ENCODE measurements at regions not wholly inside any gene's neighbourhood (a gene's known extent, or its start where the extent isn't known, plus 50 kb on each side); places are given as distances from the start of the nearest gene placed in this dataset.
"Not testable (repeated sequence)": the region's sequence is repeated elsewhere in the genome, so short reads cannot be mapped to it uniquely, and the experiment has no call there.

GRCh38 chr14:65991104-65991503 lies 495.1 kb upstream of the CCDC196 start:
- Histone ChIP-seq H3K27me3 (ENCODE audit: insufficient read depth, low read length) (no peaks in the 10 kb centered on the region), H3K36me3 (ENCODE audit: insufficient read depth, low read length) (no peaks in the 10 kb centered on the region), H3K4me3 (ENCODE audit: low read depth, low read length) (no peak overlapping the region), H3K27ac (ENCODE audit: low read depth, low read length) (no peak overlapping the region), H2AFZ (ENCODE audit: low read length, unreplicated experiment) (no peak overlapping the region), H3K4me1 (ENCODE audit: control insufficient read depth, insufficient read depth, low read length, unreplicated experiment) (no peaks in the 10 kb centered on the region), H3K79me2 (ENCODE audit: control insufficient read depth, insufficient read depth, low read length, unreplicated experiment) (no peaks in the 10 kb centered on the region)

GRCh38 chr14:65991935-65992334 lies 494.2 kb upstream of the CCDC196 start:
- H3K36me3 ChIP-seq (ENCODE audit: insufficient read depth, low read length); H3K27ac ChIP-seq (ENCODE audit: low read depth, low read length); H3K27me3 ChIP-seq (ENCODE audit: insufficient read depth, low read length); H2AFZ ChIP-seq (ENCODE audit: low read length, unreplicated experiment); H3K4me3 ChIP-seq (ENCODE audit: low read depth, low read length); H3K79me2 ChIP-seq (ENCODE audit: control insufficient read depth, insufficient read depth, low read length, unreplicated experiment); H3K4me1 ChIP-seq (ENCODE audit: control insufficient read depth, insufficient read depth, low read length, unreplicated experiment): not testable (repeated sequence)

- Histone ChIP-seq H3K4me3 (ENCODE audit: low read depth, low read length) (no peak overlapping the region), H3K4me1 (ENCODE audit: control insufficient read depth, insufficient read depth, low read length, unreplicated experiment) (no peaks in the 10 kb centered on the region), H3K79me2 (ENCODE audit: control insufficient read depth, insufficient read depth, low read length, unreplicated experiment) (no peaks in the 10 kb centered on the region), H3K36me3 (ENCODE audit: insufficient read depth, low read length) (no peaks in the 10 kb centered on the region), H3K27ac (ENCODE audit: low read depth, low read length) (no peak overlapping the region), H3K27me3 (ENCODE audit: insufficient read depth, low read length) (no peaks in the 10 kb centered on the region), H2AFZ (ENCODE audit: low read length, unreplicated experiment) (no peak overlapping the region)
Measured at GRCh38 chr14:65993103-65993502, 493.1 kb upstream of the CCDC196 start.

- Histone ChIP-seq H3K4me1 (ENCODE audit: control insufficient read depth, insufficient read depth, low read length, unreplicated experiment) (no peaks in the 10 kb centered on the region), H3K79me2 (ENCODE audit: control insufficient read depth, insufficient read depth, low read length, unreplicated experiment) (no peaks in the 10 kb centered on the region), H3K4me3 (ENCODE audit: low read depth, low read length) (no peak overlapping the region), H3K36me3 (ENCODE audit: insufficient read depth, low read length) (no peaks in the 10 kb centered on the region), H3K27me3 (ENCODE audit: insufficient read depth, low read length) (no peaks in the 10 kb centered on the region), H3K27ac (ENCODE audit: low read depth, low read length) (no peak overlapping the region), H2AFZ (ENCODE audit: low read length, unreplicated experiment) (no peak overlapping the region)
Measured at GRCh38 chr14:65993996-65994395, 492.2 kb upstream of the CCDC196 start.

- Histone ChIP-seq H3K79me2 (ENCODE audit: control insufficient read depth, insufficient read depth, low read length, unreplicated experiment) (no peaks in the 10 kb centered on the region), H3K4me3 (ENCODE audit: low read depth, low read length) (no peak overlapping the region), H2AFZ (ENCODE audit: low read length, unreplicated experiment) (no peak overlapping the region), H3K27me3 (ENCODE audit: insufficient read depth, low read length) (peaks cover 5% of the 10 kb centered on the region; the same call in 1 of the 2 replicates), H3K36me3 (ENCODE audit: insufficient read depth, low read length) (no peaks in the 10 kb centered on the region), H3K4me1 (ENCODE audit: control insufficient read depth, insufficient read depth, low read length, unreplicated experiment) (no peaks in the 10 kb centered on the region), H3K27ac (ENCODE audit: low read depth, low read length) (no peak overlapping the region)
Measured at GRCh38 chr14:65997347-65997746, 488.8 kb upstream of the CCDC196 start.

- H3K27ac ChIP-seq (ENCODE audit: low read depth, low read length): no peak overlapping the region
- no peaks in the 10 kb centered on the region for H3K4me1 ChIP-seq (ENCODE audit: control insufficient read depth, insufficient read depth, low read length, unreplicated experiment)
- no peaks in the 10 kb centered on the region for H3K79me2 ChIP-seq (ENCODE audit: control insufficient read depth, insufficient read depth, low read length, unreplicated experiment)
- H2AFZ ChIP-seq (ENCODE audit: low read length, unreplicated experiment): no peak overlapping the region
- H3K27me3 ChIP-seq (ENCODE audit: insufficient read depth, low read length): peaks cover 5% of the 10 kb centered on the region; the same call in 1 of the 2 replicates
- no peaks in the 10 kb centered on the region for H3K36me3 ChIP-seq (ENCODE audit: insufficient read depth, low read length)
- no peak overlapping the region for H3K4me3 ChIP-seq (ENCODE audit: low read depth, low read length)
Measured at GRCh38 chr14:65999865-66000264, 486.3 kb upstream of the CCDC196 start.

- no peak overlapping the region for H3K27ac ChIP-seq (ENCODE audit: low read depth, low read length)
- H3K4me3 ChIP-seq (ENCODE audit: low read depth, low read length): no peak overlapping the region
- peaks cover 5% of the 10 kb centered on the region; the same call in 1 of the 2 replicates for H3K27me3 ChIP-seq (ENCODE audit: insufficient read depth, low read length)
- no peaks in the 10 kb centered on the region for H3K79me2 ChIP-seq (ENCODE audit: control insufficient read depth, insufficient read depth, low read length, unreplicated experiment)
- no peaks in the 10 kb centered on the region for H3K36me3 ChIP-seq (ENCODE audit: insufficient read depth, low read length)
- H2AFZ ChIP-seq (ENCODE audit: low read length, unreplicated experiment): no peak overlapping the region
- H3K4me1 ChIP-seq (ENCODE audit: control insufficient read depth, insufficient read depth, low read length, unreplicated experiment): no peaks in the 10 kb centered on the region
Measured at GRCh38 chr14:66000766-66001165, 485.4 kb upstream of the CCDC196 start.

GRCh38 chr14:66001356-66001755 lies 484.8 kb upstream of the CCDC196 start:
- Histone ChIP-seq H3K36me3 (ENCODE audit: insufficient read depth, low read length) (no peaks in the 10 kb centered on the region), H3K4me1 (ENCODE audit: control insufficient read depth, insufficient read depth, low read length, unreplicated experiment) (no peaks in the 10 kb centered on the region), H3K27ac (ENCODE audit: low read depth, low read length) (no peak overlapping the region), H3K4me3 (ENCODE audit: low read depth, low read length) (no peak overlapping the region), H2AFZ (ENCODE audit: low read length, unreplicated experiment) (no peak overlapping the region), H3K79me2 (ENCODE audit: control insufficient read depth, insufficient read depth, low read length, unreplicated experiment) (no peaks in the 10 kb centered on the region), H3K27me3 (ENCODE audit: insufficient read depth, low read length) (peaks cover 5% of the 10 kb centered on the region; the same call in 1 of the 2 replicates)

GRCh38 chr14:66003082-66003730 lies 483.0 kb upstream of the CCDC196 start:
- no peak overlapping the region for H3K27ac ChIP-seq (ENCODE audit: low read depth, low read length)
- H3K27me3 ChIP-seq (ENCODE audit: insufficient read depth, low read length): peaks cover 5% of the 10 kb centered on the region; the same call in 1 of the 2 replicates

GRCh38 chr14:66005900-66006434 lies 480.2 kb upstream of the CCDC196 start:
- Histone ChIP-seq H3K4me3 (ENCODE audit: low read depth, low read length) (no peak overlapping the region), H3K36me3 (ENCODE audit: insufficient read depth, low read length) (no peaks in the 10 kb centered on the region), H2AFZ (ENCODE audit: low read length, unreplicated experiment) (no peak overlapping the region), H3K4me1 (ENCODE audit: control insufficient read depth, insufficient read depth, low read length, unreplicated experiment) (no peaks in the 10 kb centered on the region), H3K27ac (ENCODE audit: low read depth, low read length) (no peak overlapping the region), H3K27me3 (ENCODE audit: insufficient read depth, low read length) (peaks cover 5% of the 10 kb centered on the region; the same call in 1 of the 2 replicates), H3K79me2 (ENCODE audit: control insufficient read depth, insufficient read depth, low read length, unreplicated experiment) (no peaks in the 10 kb centered on the region)

More at GRCh38 chr14:66003082-66003730, 483.0 kb upstream of the CCDC196 start:
- no peaks in the 10 kb centered on the region for H3K4me1 ChIP-seq (ENCODE audit: control insufficient read depth, insufficient read depth, low read length, unreplicated experiment)
- H3K4me3 ChIP-seq (ENCODE audit: low read depth, low read length): no peak overlapping the region
- no peak overlapping the region for H2AFZ ChIP-seq (ENCODE audit: low read length, unreplicated experiment)
- no peaks in the 10 kb centered on the region for H3K79me2 ChIP-seq (ENCODE audit: control insufficient read depth, insufficient read depth, low read length, unreplicated experiment)
- no peaks in the 10 kb centered on the region for H3K36me3 ChIP-seq (ENCODE audit: insufficient read depth, low read length)

GRCh38 chr14:66008631-66009030 lies 477.5 kb upstream of the CCDC196 start:
- Histone ChIP-seq H3K79me2 (ENCODE audit: control insufficient read depth, insufficient read depth, low read length, unreplicated experiment) (no peaks in the 10 kb centered on the region), H3K27me3 (ENCODE audit: insufficient read depth, low read length) (no peaks in the 10 kb centered on the region), H3K4me3 (ENCODE audit: low read depth, low read length) (no peak overlapping the region), H2AFZ (ENCODE audit: low read length, unreplicated experiment) (no peak overlapping the region), H3K36me3 (ENCODE audit: insufficient read depth, low read length) (no peaks in the 10 kb centered on the region), H3K4me1 (ENCODE audit: control insufficient read depth, insufficient read depth, low read length, unreplicated experiment) (no peaks in the 10 kb centered on the region), H3K27ac (ENCODE audit: low read depth, low read length) (no peak overlapping the region)

Data from ACC112 (cell line).